OCI-LY7 (cell line): ENCODE measurements at regions not wholly inside any gene's neighbourhood (a gene's known extent, or its start where the extent isn't known, plus 50 kb on each side); places are given as distances from the start of the nearest gene placed in this dataset.

Experiments used
- BruUV-seq: library from RNA; stranded (reverse); fragments of 400-500 nt; replicated peaks from 2 replicates; lab custom pipeline; 2021; lab: Mats Ljungman, UMichigan
- CTCF ChIA-PET: fragments of 300-600 bp; sonication (Branson Sonifier 250); formaldehyde crosslinking; loops from one replicate; lab custom pipeline; 2022; ENCODE audit warnings: antibody characterized with exemption; ENCODE audit not compliant: unreplicated experiment; lab: Charles Lee
- POLR2A ChIA-PET: fragments of 300-600 bp; sonication (Branson Sonifier 250); formaldehyde crosslinking; loops from one replicate; lab custom pipeline; 2022; ENCODE audit warnings: antibody characterized with exemption; lab: Charles Lee
- DNase-seq: peaks from one replicate; pipeline ENCODE4 v3.0.0-alpha.2; 2015; ENCODE audit warnings: low spot score
- H2AFZ ChIP-seq: fragments of 200-600 bp; sonication (generic), shearing (Covaris generic); 2 replicates; pipeline ENCODE4 v1.6.1; 2014; ENCODE audit warnings: mild to moderate bottlenecking, antibody characterized with exemption, low read length, moderate library complexity
- H3K27ac ChIP-seq: fragments of 200-600 bp; sonication (generic); 2 replicates; pipeline ENCODE4 v1.5.1; 2014; ENCODE audit warnings: mixed run types, low read depth, mild to moderate bottlenecking, moderate library complexity, low read length, inconsistent platforms; ENCODE audit not compliant: poor library complexity, severe bottlenecking
- H3K36me3 ChIP-seq: fragments of 200-600 bp; sonication (generic); 2 replicates; pipeline ENCODE4 v1.6.1; 2014; ENCODE audit warnings: mild to moderate bottlenecking, antibody characterized with exemption, low read length, moderate library complexity, mixed read lengths; ENCODE audit not compliant: insufficient read depth
- H3K4me1 ChIP-seq: fragments of 200-600 bp; sonication (generic); 2 replicates; pipeline ENCODE4 v1.5.1; 2014; ENCODE audit warnings: mild to moderate bottlenecking, low read length; ENCODE audit not compliant: insufficient read depth, poor library complexity, severe bottlenecking
- H3K4me2 ChIP-seq: fragments of 200-600 bp; sonication (generic); 2 replicates; pipeline ENCODE4 v1.6.1; 2014; ENCODE audit warnings: mild to moderate bottlenecking, low read length
- H3K4me3 ChIP-seq: fragments of 200-600 bp; sonication (generic); 2 replicates; pipeline ENCODE4 v1.5.1; 2014; ENCODE audit warnings: mild to moderate bottlenecking, low read depth, low read length; ENCODE audit not compliant: poor library complexity, severe bottlenecking
- H3K79me2 ChIP-seq: fragments of 200-600 bp; sonication (generic); 2 replicates; pipeline ENCODE4 v1.6.1; 2016; ENCODE audit warnings: low read depth, mild to moderate bottlenecking, low read length, moderate library complexity, mixed read lengths; ENCODE audit not compliant: insufficient read depth
- H3K9me2 ChIP-seq: fragments of 200-600 bp; sonication (generic); 2 replicates; pipeline ENCODE4 v1.6.1; 2016; ENCODE audit warnings: mild to moderate bottlenecking, low read length, mixed read lengths; ENCODE audit not compliant: insufficient read depth
- H3K9me3 ChIP-seq: fragments of 200-600 bp; sonication (generic); 2 replicates; pipeline ENCODE4 v1.6.1; 2014; ENCODE audit warnings: mild to moderate bottlenecking, mixed run types, low read length, mixed read lengths
- H4K20me1 ChIP-seq: fragments of 200-600 bp; sonication (generic); 2 replicates; pipeline ENCODE4 v1.6.1; 2014; ENCODE audit warnings: mild to moderate bottlenecking, antibody characterized with exemption, low read length, moderate library complexity, mixed read lengths; ENCODE audit not compliant: insufficient read depth
- CTCF ChIP-seq: fragments of 200-600 bp; sonication (generic); conservative IDR thresholded peaks from 2 replicates; pipeline ENCODE4 v1.5.1; 2014; ENCODE audit warnings: mild to moderate bottlenecking, antibody characterized with exemption, low read length, moderate library complexity, mixed read lengths
- EZH2phosphoT487 ChIP-seq: fragments of 200-600 bp; sonication (generic); IDR thresholded peaks from 2 replicates; pipeline ENCODE4 v1.6.1; 2018; ENCODE audit warnings: low read depth, borderline replicate concordance, mild to moderate bottlenecking, mixed run types, antibody characterized with exemption, low read length, moderate library complexity, mixed read lengths
- intact Hi-C: fragments of 100-400 bp; cut with micrococcal nuclease; formaldehyde crosslinking; loops from one replicate; pipeline ENCODE4 v1.10.0; 2022; ENCODE audit not compliant: unreplicated experiment

- CTCF ChIA-PET, result no interaction called here
- BruUV-seq, result no TSS peak
- H4K20me1 ChIP-seq, result no peaks in the 10 kb centered on the region
- intact Hi-C loops, result no loop called here
- H2AFZ ChIP-seq, result no peak overlapping the region
- no peak overlapping the region for H3K4me3 ChIP-seq
- no peaks in the 10 kb centered on the region for H3K9me3 ChIP-seq
- no peak overlapping the region for H3K27ac ChIP-seq
- no peaks in the 10 kb centered on the region for H3K9me2 ChIP-seq
- H3K36me3 ChIP-seq, result no peaks in the 10 kb centered on the region
- TF ChIP-seq EZH2phosphoT487 (no peak), CTCF (no peak)
- POLR2A ChIA-PET, result interaction anchor here (0.6 kb wide), 1 partner anchor 256 kb away, joined by 3 read pairs; no protein-coding TSS in a partner anchor
- no peaks in the 10 kb centered on the region for H3K79me2 ChIP-seq
- no peak for DNase-seq
- no peaks in the 10 kb centered on the region for H3K4me1 ChIP-seq
- no peak overlapping the region for H3K4me2 ChIP-seq
Observed at GRCh38 chrX:10971176-10971575, 140.0 kb upstream of the HCCS start.

- no peak for DNase-seq
- Histone ChIP-seq H4K20me1 (no peaks in the 10 kb centered on the region), H3K79me2 (no peaks in the 10 kb centered on the region), H3K4me1 (no peaks in the 10 kb centered on the region), H3K27ac (no peak overlapping the region), H3K4me3 (no peak overlapping the region), H3K36me3 (no peaks in the 10 kb centered on the region), H2AFZ (no peak overlapping the region), H3K4me2 (no peak overlapping the region), H3K9me2 (no peaks in the 10 kb centered on the region), H3K9me3 (no peaks in the 10 kb centered on the region)
- ChIA-PET CTCF (no interaction called here), POLR2A (no interaction called here)
- intact Hi-C loops, result no loop called here
- TF ChIP-seq CTCF, result no peak
- no peak for TF ChIP-seq EZH2phosphoT487
- BruUV-seq, result no TSS peak
Observed at GRCh38 chrX:10971759-10972158, 139.4 kb upstream of the HCCS start.

- intact Hi-C loops, result no loop called here
- ChIA-PET POLR2A (no interaction called here), CTCF (no interaction called here)
- Histone ChIP-seq H3K79me2 (no peaks in the 10 kb centered on the region), H3K36me3 (no peaks in the 10 kb centered on the region), H3K4me3 (no peak overlapping the region), H4K20me1 (no peaks in the 10 kb centered on the region), H3K4me1 (no peaks in the 10 kb centered on the region), H3K27ac (no peak overlapping the region), H3K9me3 (no peaks in the 10 kb centered on the region), H3K4me2 (no peak overlapping the region), H2AFZ (no peak overlapping the region), H3K9me2 (no peaks in the 10 kb centered on the region)
- no peak for TF ChIP-seq CTCF
- TF ChIP-seq EZH2phosphoT487, result no peak
- no TSS peak for BruUV-seq
- DNase-seq, result no peak
Observed at GRCh38 chrX:10972706-10973105, 138.4 kb upstream of the HCCS start.
